SK-N-SH (cell line): ENCODE measurements at regions not wholly inside any gene's neighbourhood (a gene's known extent, or its start where the extent isn't known, plus 50 kb on each side); places are given as distances from the start of the nearest gene placed in this dataset.

ENCODE experiments used
- RFX5 ChIP-seq: IDR thresholded peaks from 2 replicates; pipeline ENCODE4 v1.6.1; 2012; ENCODE audit warnings: mild to moderate bottlenecking, improper control_type of control experiment, low read length
- TF ChIP-seq, protein P1 (sequence below): fragments of 200-600 bp; sonication (generic); IDR thresholded peaks from 2 replicates; pipeline ENCODE4 v1.6.1; 2017; ENCODE audit warnings: antibody characterized with exemption, mild to moderate bottlenecking, moderate library complexity

DNA sequence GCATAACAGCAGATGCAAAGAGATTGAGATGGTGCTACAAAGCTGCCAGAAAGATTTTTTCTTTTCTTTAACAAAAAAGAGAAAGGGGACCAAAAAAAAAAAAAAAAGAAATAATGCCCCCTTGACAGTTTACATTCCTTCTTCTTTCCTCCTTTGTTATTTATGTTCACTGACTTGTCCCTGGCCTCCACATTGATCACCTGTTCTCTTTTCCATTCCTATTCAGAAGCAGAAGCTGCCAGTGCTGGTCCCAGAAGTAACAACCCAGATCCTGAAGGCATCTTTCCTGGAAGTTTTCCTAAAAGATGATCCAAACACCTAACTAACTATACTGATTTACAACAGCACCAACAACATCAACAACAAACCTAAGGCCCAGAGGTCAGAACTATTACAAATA lies 728.1 kb downstream of the KCNJ2 start:
- no peak for TF ChIP-seq RFX5
- TF ChIP-seq, protein P1, sequence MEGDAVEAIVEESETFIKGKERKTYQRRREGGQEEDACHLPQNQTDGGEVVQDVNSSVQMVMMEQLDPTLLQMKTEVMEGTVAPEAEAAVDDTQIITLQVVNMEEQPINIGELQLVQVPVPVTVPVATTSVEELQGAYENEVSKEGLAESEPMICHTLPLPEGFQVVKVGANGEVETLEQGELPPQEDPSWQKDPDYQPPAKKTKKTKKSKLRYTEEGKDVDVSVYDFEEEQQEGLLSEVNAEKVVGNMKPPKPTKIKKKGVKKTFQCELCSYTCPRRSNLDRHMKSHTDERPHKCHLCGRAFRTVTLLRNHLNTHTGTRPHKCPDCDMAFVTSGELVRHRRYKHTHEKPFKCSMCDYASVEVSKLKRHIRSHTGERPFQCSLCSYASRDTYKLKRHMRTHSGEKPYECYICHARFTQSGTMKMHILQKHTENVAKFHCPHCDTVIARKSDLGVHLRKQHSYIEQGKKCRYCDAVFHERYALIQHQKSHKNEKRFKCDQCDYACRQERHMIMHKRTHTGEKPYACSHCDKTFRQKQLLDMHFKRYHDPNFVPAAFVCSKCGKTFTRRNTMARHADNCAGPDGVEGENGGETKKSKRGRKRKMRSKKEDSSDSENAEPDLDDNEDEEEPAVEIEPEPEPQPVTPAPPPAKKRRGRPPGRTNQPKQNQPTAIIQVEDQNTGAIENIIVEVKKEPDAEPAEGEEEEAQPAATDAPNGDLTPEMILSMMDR = no peak
